ENCODE measurements at regions not wholly inside any gene's neighbourhood (a gene's known extent, or its start where the extent isn't known, plus 50 kb on each side); places are given as distances from the start of the nearest gene placed in this dataset.
"Not testable (repeated sequence)": the region's sequence is repeated elsewhere in the genome, so short reads cannot be mapped to it uniquely, and the experiment has no call there.

- H3K27ac ChIP-seq (ENCODE audit: low read depth in 1 of 2, low read length in 2 of 2); H3K27me3 ChIP-seq (ENCODE audit: control insufficient read depth in 1 of 2, insufficient read depth in 2 of 2, low read length in 1 of 2); DNase-seq; H3K36me3 ChIP-seq (ENCODE audit: control insufficient read depth in 1 of 2, insufficient read depth in 2 of 2, low read length in 1 of 2); ATAC-seq (ENCODE audit: low FRiP score); H3K4me1 ChIP-seq (ENCODE audit: control insufficient read depth in 1 of 2, insufficient read depth in 2 of 2, low read length in 2 of 2); H3K4me3 ChIP-seq (ENCODE audit: low read length in 2 of 2); intact Hi-C loops (cut with DNase I); H3K9me3 ChIP-seq (ENCODE audit: control insufficient read depth, low read length): not testable (repeated sequence)
- WGBS, 2 donors, result 74% methylated on average over 13 of the region's 13 CpGs
These were observed 265.1 kb downstream of the GOLGA6L6 start for GRCh38 chr15:20276312-20277114.

- DNase-seq; H3K9me3 ChIP-seq (ENCODE audit: control insufficient read depth, low read length); H3K27ac ChIP-seq (ENCODE audit: low read depth in 1 of 2, low read length in 2 of 2); H3K4me1 ChIP-seq (ENCODE audit: control insufficient read depth in 1 of 2, insufficient read depth in 2 of 2, low read length in 2 of 2); H3K4me3 ChIP-seq (ENCODE audit: low read length in 2 of 2); H3K36me3 ChIP-seq (ENCODE audit: control insufficient read depth in 1 of 2, insufficient read depth in 2 of 2, low read length in 1 of 2); ATAC-seq (ENCODE audit: low FRiP score); intact Hi-C loops (cut with DNase I); H3K27me3 ChIP-seq (ENCODE audit: control insufficient read depth in 1 of 2, insufficient read depth in 2 of 2, low read length in 1 of 2): not testable (repeated sequence)
- 56 to 60% methylated on average over 5 of the region's 5 CpGs for WGBS, 2 donors
These were observed 266.1 kb downstream of the GOLGA6L6 start for GRCh38 chr15:20275373-20275967.

DNA sequence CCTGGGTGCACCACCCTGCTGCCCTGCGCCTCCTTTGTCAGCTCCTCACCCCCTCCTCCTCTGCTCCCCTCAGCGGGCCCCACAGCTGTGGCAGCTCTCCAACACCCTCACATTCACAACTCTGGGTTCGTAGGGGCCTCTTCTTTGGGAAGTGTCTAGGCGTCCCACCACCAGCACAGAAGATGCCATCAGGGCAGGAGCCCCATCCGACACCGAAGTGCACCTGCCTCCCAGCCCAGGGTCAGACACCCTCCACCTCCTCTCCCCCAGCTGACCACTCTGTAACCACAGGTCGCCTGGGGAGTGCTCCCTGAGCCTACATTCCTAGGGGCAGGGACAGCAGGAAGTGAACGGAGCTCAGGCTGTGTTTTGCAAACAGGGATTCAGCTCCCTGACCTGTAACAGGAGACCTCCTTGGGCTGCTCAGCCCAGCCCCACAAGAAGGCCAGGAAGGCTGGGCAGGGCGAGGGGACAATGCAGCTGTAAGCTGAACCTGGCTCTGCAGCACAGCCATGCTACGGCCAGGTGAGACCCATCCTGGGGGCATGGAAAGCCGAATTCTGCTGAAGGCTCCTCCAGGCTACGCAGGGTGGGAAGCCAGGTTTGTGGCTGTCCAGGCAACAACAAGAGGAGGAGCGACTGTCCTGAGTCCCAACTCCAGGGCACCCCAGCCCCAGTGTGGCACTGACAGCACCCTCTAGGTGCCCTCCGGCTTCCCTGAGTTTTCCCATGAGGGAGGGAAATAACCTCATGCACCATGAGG lies 269.0 kb downstream of the GOLGA6L6 start:
- H3K4me1 ChIP-seq (ENCODE audit: control insufficient read depth in 1 of 2, insufficient read depth in 2 of 2, low read length in 2 of 2), result no peaks in the 10 kb centered on the region
- peaks cover 4% of the 10 kb centered on the region for H3K9me3 ChIP-seq (ENCODE audit: control insufficient read depth, low read length)
- H3K27ac ChIP-seq (ENCODE audit: low read depth in 1 of 2, low read length in 2 of 2), result no peak overlapping the region
- DNase-seq (no peak), ATAC-seq (ENCODE audit: low FRiP score) (peak; percentile 39)
- no peaks in the 10 kb centered on the region for H3K36me3 ChIP-seq (ENCODE audit: control insufficient read depth in 1 of 2, insufficient read depth in 2 of 2, low read length in 1 of 2)
- WGBS, 2 donors, result 74 to 76% methylated on average over 14 of the region's 14 CpGs
- no peak overlapping the region for H3K4me3 ChIP-seq (ENCODE audit: low read length in 2 of 2)
- H3K27me3 ChIP-seq (ENCODE audit: control insufficient read depth in 1 of 2, insufficient read depth in 2 of 2, low read length in 1 of 2), result no peaks in the 10 kb centered on the region
- intact Hi-C loops (cut with DNase I), result no loop called here

DNA sequence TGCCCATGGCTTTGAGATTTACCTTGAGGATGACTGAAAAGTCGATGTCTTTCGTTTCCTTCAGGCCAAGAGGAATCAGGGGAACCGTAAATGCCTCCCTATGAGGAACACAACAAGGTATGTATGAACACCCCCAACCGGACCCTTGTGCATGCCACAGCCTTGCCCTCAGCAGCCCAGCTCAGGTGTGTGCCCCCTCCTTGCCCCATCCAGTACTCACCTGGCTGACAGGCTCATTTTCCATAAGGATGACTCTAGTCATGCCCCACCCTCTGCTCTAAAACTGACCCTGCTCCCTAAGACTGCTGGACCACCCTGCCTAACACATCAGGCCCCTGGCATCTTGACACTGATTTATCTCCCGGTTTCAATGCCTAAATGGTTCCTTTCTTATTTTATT lies 270.0 kb downstream of the GOLGA6L6 start:
- whole genome bisulfite sequencing, 2 donors, result 64 to 65% methylated on average over 5 of the region's 5 CpGs
- no peaks in the 10 kb centered on the region for H3K27me3 ChIP-seq (ENCODE audit: control insufficient read depth in 1 of 2, insufficient read depth in 2 of 2, low read length in 1 of 2)
- ATAC-seq (ENCODE audit: low FRiP score) (no peak), DNase-seq (no peak)
- intact Hi-C loops (cut with DNase I), result no loop called here
- H3K36me3 ChIP-seq (ENCODE audit: control insufficient read depth in 1 of 2, insufficient read depth in 2 of 2, low read length in 1 of 2), result no peaks in the 10 kb centered on the region
- H3K4me1 ChIP-seq (ENCODE audit: control insufficient read depth in 1 of 2, insufficient read depth in 2 of 2, low read length in 2 of 2), result no peaks in the 10 kb centered on the region
- H3K27ac ChIP-seq (ENCODE audit: low read depth in 1 of 2, low read length in 2 of 2), result no peak overlapping the region
- H3K9me3 ChIP-seq (ENCODE audit: control insufficient read depth, low read length), result peaks cover 2% of the 10 kb centered on the region
- no peak overlapping the region for H3K4me3 ChIP-seq (ENCODE audit: low read length in 2 of 2)

GRCh38 chr15:20269956-20270355 lies 271.6 kb downstream of the GOLGA6L6 start:
- H3K4me3 ChIP-seq (ENCODE audit: low read length in 2 of 2); H3K27me3 ChIP-seq (ENCODE audit: control insufficient read depth in 1 of 2, insufficient read depth in 2 of 2, low read length in 1 of 2); H3K27ac ChIP-seq (ENCODE audit: low read depth in 1 of 2, low read length in 2 of 2); H3K4me1 ChIP-seq (ENCODE audit: control insufficient read depth in 1 of 2, insufficient read depth in 2 of 2, low read length in 2 of 2); DNase-seq; ATAC-seq (ENCODE audit: low FRiP score); H3K9me3 ChIP-seq (ENCODE audit: control insufficient read depth, low read length); intact Hi-C loops (cut with DNase I); H3K36me3 ChIP-seq (ENCODE audit: control insufficient read depth in 1 of 2, insufficient read depth in 2 of 2, low read length in 1 of 2): not testable (repeated sequence)
- WGBS, 2 donors, result 78 to 90% methylated on average over 5 of the region's 5 CpGs

GRCh38 chr15:20267996-20268395 lies 273.6 kb downstream of the GOLGA6L6 start:
- intact Hi-C loops (cut with DNase I); H3K27ac ChIP-seq (ENCODE audit: low read depth in 1 of 2, low read length in 2 of 2); H3K36me3 ChIP-seq (ENCODE audit: control insufficient read depth in 1 of 2, insufficient read depth in 2 of 2, low read length in 1 of 2); H3K27me3 ChIP-seq (ENCODE audit: control insufficient read depth in 1 of 2, insufficient read depth in 2 of 2, low read length in 1 of 2); H3K9me3 ChIP-seq (ENCODE audit: control insufficient read depth, low read length); H3K4me1 ChIP-seq (ENCODE audit: control insufficient read depth in 1 of 2, insufficient read depth in 2 of 2, low read length in 2 of 2); H3K4me3 ChIP-seq (ENCODE audit: low read length in 2 of 2); ATAC-seq (ENCODE audit: low FRiP score); DNase-seq: not testable (repeated sequence)
- 87 to 90% methylated on average over 6 of the region's 6 CpGs for WGBS, 2 donors

DNA sequence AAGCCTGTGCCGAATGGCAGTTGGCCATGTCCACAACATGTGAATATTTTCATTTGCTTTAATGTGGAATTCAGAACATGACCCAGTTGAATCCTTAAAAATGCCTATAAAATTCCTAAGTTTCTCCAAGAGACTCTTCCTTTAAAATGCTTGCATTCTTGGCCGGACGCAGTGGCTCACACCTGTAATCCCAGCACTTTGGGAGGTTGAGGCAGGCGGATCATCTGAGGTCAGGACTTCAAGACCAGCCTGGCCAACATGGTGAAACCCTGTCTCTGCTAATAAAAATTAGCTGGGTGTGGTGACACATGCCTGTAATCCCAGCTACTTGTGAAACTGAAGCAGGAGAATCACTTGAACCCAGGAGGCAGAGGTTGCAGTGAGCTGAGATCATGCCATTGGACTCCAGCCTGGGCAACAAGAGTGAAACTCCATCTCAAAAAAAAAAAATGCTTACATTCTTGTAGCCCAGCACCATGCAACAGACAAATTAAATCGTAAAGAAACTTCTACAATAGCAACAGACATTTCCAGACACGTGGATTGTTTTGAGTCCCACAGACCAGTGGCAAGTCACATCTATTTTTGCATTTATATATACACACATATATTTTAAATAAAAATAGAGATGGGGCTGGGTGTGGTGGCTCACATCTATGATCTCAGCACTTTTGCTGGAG lies 274.4 kb downstream of the GOLGA6L6 start:
- not testable (repeated sequence) for ATAC-seq (ENCODE audit: low FRiP score)

DNA sequence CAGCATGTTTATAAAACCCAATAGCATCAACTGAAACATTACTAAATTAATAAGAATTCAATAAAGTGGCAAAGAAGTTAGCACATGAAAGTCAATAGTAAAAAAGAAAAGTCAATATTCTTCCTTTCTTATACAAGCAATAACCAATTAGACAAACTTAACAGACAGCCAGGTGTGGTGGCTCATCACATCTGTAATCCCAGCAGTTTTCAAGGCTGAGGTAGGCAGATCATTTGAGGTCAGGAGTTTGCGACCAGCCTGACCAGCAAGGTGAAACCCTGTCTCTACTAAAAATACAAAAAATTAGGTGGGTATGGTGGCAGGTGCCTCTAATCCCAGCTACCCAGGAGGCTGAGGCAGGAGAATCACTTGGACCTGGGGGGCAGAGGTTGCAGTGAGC lies 275.9 kb downstream of the GOLGA6L6 start:
- H3K27me3 ChIP-seq (ENCODE audit: control insufficient read depth in 1 of 2, insufficient read depth in 2 of 2, low read length in 1 of 2); intact Hi-C loops (cut with DNase I); H3K9me3 ChIP-seq (ENCODE audit: control insufficient read depth, low read length); ATAC-seq (ENCODE audit: low FRiP score); H3K4me3 ChIP-seq (ENCODE audit: low read length in 2 of 2); H3K27ac ChIP-seq (ENCODE audit: low read depth in 1 of 2, low read length in 2 of 2); H3K36me3 ChIP-seq (ENCODE audit: control insufficient read depth in 1 of 2, insufficient read depth in 2 of 2, low read length in 1 of 2); H3K4me1 ChIP-seq (ENCODE audit: control insufficient read depth in 1 of 2, insufficient read depth in 2 of 2, low read length in 2 of 2); DNase-seq: not testable (repeated sequence)
- WGBS, 2 donors, result 76 to 79% methylated on average over 1 of the region's 1 CpG

More for the DNA sequence above, 274.4 kb downstream of the GOLGA6L6 start:
- DNase-seq; H3K4me1 ChIP-seq (ENCODE audit: control insufficient read depth in 1 of 2, insufficient read depth in 2 of 2, low read length in 2 of 2); H3K27ac ChIP-seq (ENCODE audit: low read depth in 1 of 2, low read length in 2 of 2); H3K27me3 ChIP-seq (ENCODE audit: control insufficient read depth in 1 of 2, insufficient read depth in 2 of 2, low read length in 1 of 2); H3K9me3 ChIP-seq (ENCODE audit: control insufficient read depth, low read length); H3K36me3 ChIP-seq (ENCODE audit: control insufficient read depth in 1 of 2, insufficient read depth in 2 of 2, low read length in 1 of 2); H3K4me3 ChIP-seq (ENCODE audit: low read length in 2 of 2); intact Hi-C loops (cut with DNase I): not testable (repeated sequence)
- 68 to 70% methylated on average over 6 of the region's 6 CpGs for WGBS, 2 donors

All from aorta (tissue), 5 donors.